GM18867 (cell line): ENCODE measurements at regions not wholly inside any gene's neighbourhood (a gene's known extent, or its start where the extent isn't known, plus 50 kb on each side); places are given as distances from the start of the nearest gene placed in this dataset.
"Not testable (repeated sequence)": the region's sequence is repeated elsewhere in the genome, so short reads cannot be mapped to it uniquely, and the experiment has no call there.

Source experiments
- ATAC-seq: cut with Tn5 transposase; IDR thresholded peaks from one replicate; pipeline ENCODE4 v1.9.1; 2021; ENCODE audit warnings: mild to moderate bottlenecking, moderate library complexity; ENCODE audit not compliant: unreplicated experiment

GRCh38 chrX:35611562-35611961 lies 186.6 kb upstream of the MAGEB16 start:
- ATAC-seq: not testable (repeated sequence)

GRCh38 chrX:35617836-35618235 lies 180.3 kb upstream of the MAGEB16 start:
- ATAC-seq: no peak

- ATAC-seq: no peak
Observed at GRCh38 chrX:35622040-35622439, 176.1 kb upstream of the MAGEB16 start.

GRCh38 chrX:35622601-35623000 lies 175.5 kb upstream of the MAGEB16 start:
- no peak for ATAC-seq

GRCh38 chrX:35625714-35626113 lies 172.4 kb upstream of the MAGEB16 start:
- no peak for ATAC-seq

- ATAC-seq: no peak
Observed at GRCh38 chrX:35626124-35626523, 172.0 kb upstream of the MAGEB16 start.

- ATAC-seq: not testable (repeated sequence)
Observed at GRCh38 chrX:35635971-35636370, 162.2 kb upstream of the MAGEB16 start.

- no peak for ATAC-seq
Observed at GRCh38 chrX:35664833-35665232, 133.3 kb upstream of the MAGEB16 start.

- ATAC-seq: no peak
Observed at GRCh38 chrX:35665311-35665710, 132.8 kb upstream of the MAGEB16 start.

- no peak for ATAC-seq
Observed at GRCh38 chrX:35670889-35671288, 127.3 kb upstream of the MAGEB16 start.

GRCh38 chrX:35675151-35675550 lies 123.0 kb upstream of the MAGEB16 start:
- ATAC-seq: no peak

- ATAC-seq: peak; percentile 43
Observed at GRCh38 chrX:35680940-35681346, 117.2 kb upstream of the MAGEB16 start.

- ATAC-seq: no peak
Observed at GRCh38 chrX:35682476-35682875, 115.7 kb upstream of the MAGEB16 start.

GRCh38 chrX:35696760-35697234 lies 101.3 kb upstream of the MAGEB16 start:
- ATAC-seq: peak; percentile 44

GRCh38 chrX:35699642-35700041 lies 98.5 kb upstream of the MAGEB16 start:
- no peak for ATAC-seq

- no peak for ATAC-seq
Observed at GRCh38 chrX:35700121-35700520, 98.0 kb upstream of the MAGEB16 start.

- no peak for ATAC-seq
Observed at GRCh38 chrX:35711281-35711680, 86.9 kb upstream of the MAGEB16 start.

- no peak for ATAC-seq
Observed at GRCh38 chrX:35722128-35722527, 76.0 kb upstream of the MAGEB16 start.

- ATAC-seq: no peak
Observed at GRCh38 chrX:35726176-35726575, 72.0 kb upstream of the MAGEB16 start.

GRCh38 chrX:35728481-35728880 lies 69.7 kb upstream of the MAGEB16 start:
- ATAC-seq: no peak

GRCh38 chrX:35733879-35734278 lies 64.3 kb upstream of the MAGEB16 start:
- ATAC-seq: no peak

GRCh38 chrX:35741142-35741541 lies 57.0 kb upstream of the MAGEB16 start:
- no peak for ATAC-seq

- ATAC-seq: no peak
Observed at GRCh38 chrX:35743331-35743730, 54.8 kb upstream of the MAGEB16 start.
